ENCODE measurements at regions not wholly inside any gene's neighbourhood (a gene's known extent, or its start where the extent isn't known, plus 50 kb on each side); places are given as distances from the start of the nearest gene placed in this dataset.
A peak's percentile ranks its signal among the peaks of the same experiment; 100 is the strongest.

DNA sequence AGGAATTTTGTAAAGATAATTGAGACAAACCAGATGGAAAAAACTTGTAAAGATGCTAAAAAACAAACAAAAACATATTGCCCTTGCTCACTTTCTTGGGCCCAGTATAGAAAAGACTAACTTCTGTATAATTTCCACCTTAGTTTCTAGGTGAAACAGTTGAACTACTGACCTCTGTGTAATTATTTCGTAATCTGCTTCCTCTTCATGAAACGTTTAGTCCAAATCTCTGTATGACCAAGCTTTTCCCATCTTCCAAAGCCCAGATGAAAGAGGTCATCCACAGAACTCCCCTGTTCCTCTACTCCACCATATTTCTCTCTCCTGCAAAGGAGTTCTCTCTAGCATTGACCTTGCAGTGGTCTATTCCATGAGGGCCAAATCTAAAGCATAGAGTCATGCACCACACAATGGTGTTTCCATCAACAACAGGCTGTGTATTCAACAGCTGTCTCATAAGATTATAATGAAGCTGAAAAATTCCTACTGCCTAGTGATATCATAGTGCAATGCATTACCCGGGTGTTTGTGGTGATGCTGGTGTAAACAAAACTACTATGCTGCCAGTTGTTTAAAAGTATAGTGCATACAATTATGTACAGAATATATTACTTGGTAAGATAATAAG is 647.6 kb downstream of the TNS3 start (continued):
- TF ChIP-seq, protein P1, sequence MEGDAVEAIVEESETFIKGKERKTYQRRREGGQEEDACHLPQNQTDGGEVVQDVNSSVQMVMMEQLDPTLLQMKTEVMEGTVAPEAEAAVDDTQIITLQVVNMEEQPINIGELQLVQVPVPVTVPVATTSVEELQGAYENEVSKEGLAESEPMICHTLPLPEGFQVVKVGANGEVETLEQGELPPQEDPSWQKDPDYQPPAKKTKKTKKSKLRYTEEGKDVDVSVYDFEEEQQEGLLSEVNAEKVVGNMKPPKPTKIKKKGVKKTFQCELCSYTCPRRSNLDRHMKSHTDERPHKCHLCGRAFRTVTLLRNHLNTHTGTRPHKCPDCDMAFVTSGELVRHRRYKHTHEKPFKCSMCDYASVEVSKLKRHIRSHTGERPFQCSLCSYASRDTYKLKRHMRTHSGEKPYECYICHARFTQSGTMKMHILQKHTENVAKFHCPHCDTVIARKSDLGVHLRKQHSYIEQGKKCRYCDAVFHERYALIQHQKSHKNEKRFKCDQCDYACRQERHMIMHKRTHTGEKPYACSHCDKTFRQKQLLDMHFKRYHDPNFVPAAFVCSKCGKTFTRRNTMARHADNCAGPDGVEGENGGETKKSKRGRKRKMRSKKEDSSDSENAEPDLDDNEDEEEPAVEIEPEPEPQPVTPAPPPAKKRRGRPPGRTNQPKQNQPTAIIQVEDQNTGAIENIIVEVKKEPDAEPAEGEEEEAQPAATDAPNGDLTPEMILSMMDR (IDR thresholded peaks at IDR 0.05; ENCODE audit: low read depth, low read length, missing input control): no peak
- no peak for TF ChIP-seq FOXA1 (IDR thresholded peaks at IDR 0.05)

DNA sequence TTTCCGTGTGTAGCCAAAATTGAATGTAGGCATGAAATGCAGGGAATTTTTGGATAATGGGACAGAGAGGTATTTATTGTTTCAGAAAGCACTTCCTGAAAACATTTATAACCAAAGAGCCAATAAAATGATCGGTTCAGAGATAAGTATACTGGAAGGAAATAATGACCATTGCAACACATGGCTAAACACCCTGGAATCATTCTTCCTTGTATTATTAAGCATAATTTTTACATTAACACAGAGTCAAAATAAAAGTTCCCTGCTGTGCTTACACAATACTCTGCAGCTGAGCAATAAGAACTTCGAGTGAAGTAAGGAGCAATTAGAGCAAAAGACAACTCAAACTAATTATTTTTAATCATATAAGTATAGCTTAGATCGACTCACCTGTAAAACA is 648.3 kb downstream of the TNS3 start:
- TF ChIP-seq FOXA2 (IDR thresholded peaks at IDR 0.05): no peak
- TF ChIP-seq, protein P2, sequence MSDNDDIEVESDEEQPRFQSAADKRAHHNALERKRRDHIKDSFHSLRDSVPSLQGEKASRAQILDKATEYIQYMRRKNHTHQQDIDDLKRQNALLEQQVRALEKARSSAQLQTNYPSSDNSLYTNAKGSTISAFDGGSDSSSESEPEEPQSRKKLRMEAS (IDR thresholded peaks at IDR 0.05): no peak
- TF ChIP-seq RAD21 (IDR thresholded peaks at IDR 0.05): no peak
- TF ChIP-seq TAF1 (conservative IDR thresholded peaks at IDR 0.05): no peak
- TF ChIP-seq, protein P1 (IDR thresholded peaks at IDR 0.05; ENCODE audit: low read depth, low read length, missing input control): no peak
- TF ChIP-seq EGR1 (IDR thresholded peaks at IDR 0.05; ENCODE audit: low read depth in 2 of 2): no peak
- no peak for TF ChIP-seq JUND (IDR thresholded peaks at IDR 0.05)
- TF ChIP-seq GABPA (IDR thresholded peaks at IDR 0.05 in 1 of 2, conservative IDR thresholded peaks at IDR 0.05 in 1 of 2): no peak
- H3K27ac ChIP-seq (ENCODE audit: low read depth in 1 of 2, low read length in 2 of 2): no peak overlapping the region

DNA sequence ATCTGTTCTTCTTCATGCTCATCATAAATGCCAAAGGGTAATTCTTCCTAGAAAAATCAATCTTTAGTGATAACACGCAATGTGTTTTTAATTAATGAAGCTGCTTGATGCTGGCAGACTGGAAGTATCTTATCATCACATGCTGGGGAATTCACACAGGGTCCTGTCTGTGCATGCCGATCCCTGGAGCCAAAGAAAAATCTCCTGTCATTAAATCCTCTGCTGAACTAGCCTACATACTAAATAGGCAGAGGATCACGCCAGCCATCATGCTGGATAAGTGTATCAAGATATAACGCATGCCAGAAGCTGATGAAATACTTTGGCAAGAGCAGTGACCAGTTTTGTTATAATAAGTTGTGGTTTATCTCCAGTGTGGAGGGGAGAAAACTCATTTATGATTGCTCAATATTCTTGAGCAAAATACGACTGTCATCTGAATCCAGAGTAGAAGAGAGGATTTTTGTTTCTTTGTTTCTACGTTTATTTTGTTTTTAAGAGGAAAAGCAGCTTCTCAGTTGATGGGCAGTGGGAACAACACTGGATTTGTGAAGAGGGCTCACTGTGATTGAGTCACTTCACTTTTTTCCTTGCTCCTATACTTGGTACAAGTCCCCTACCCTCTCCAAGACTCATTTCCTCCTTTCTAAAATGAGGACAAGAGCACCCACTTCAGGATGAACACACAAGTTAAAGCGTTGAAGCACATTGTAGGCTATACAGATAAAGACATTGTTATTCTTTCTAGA is 649.1 kb downstream of the TNS3 start:
- WGBS: 40% methylated on average over 7 of the region's 7 CpGs
- Histone ChIP-seq H3K9ac (ENCODE audit: low read depth in 1 of 2, low read length in 2 of 2) (no peak overlapping the region), H3K9me3 (ENCODE audit: control insufficient read depth in 4 of 4, low read length in 3 of 4) (no peaks in the 10 kb centered on the region), H3K27me3 (ENCODE audit: control insufficient read depth in 4 of 4, insufficient read depth in 4 of 4, low read length in 3 of 4) (no peaks in the 10 kb centered on the region), H3K4me3 (ENCODE audit: low read depth in 1 of 3, low read length in 3 of 3) (no peak overlapping the region), H3K36me3 (ENCODE audit: control insufficient read depth in 4 of 4, insufficient read depth in 3 of 4, low read depth in 1 of 4, low read length in 3 of 4) (no peaks in the 10 kb centered on the region), H3K4me1 (ENCODE audit: control insufficient read depth in 4 of 4, insufficient read depth in 4 of 4, low read length in 3 of 4) (peaks cover 1 to 17% (median 9%) of the 10 kb centered on the region in 4 donors), H3K27ac (ENCODE audit: low read depth in 1 of 2, low read length in 2 of 2) (peak overlapping the region in 1 of 2 donors; percentile 18)
- DNase-seq (ENCODE audit: low spot score): no peak
- TF ChIP-seq, protein P3, sequence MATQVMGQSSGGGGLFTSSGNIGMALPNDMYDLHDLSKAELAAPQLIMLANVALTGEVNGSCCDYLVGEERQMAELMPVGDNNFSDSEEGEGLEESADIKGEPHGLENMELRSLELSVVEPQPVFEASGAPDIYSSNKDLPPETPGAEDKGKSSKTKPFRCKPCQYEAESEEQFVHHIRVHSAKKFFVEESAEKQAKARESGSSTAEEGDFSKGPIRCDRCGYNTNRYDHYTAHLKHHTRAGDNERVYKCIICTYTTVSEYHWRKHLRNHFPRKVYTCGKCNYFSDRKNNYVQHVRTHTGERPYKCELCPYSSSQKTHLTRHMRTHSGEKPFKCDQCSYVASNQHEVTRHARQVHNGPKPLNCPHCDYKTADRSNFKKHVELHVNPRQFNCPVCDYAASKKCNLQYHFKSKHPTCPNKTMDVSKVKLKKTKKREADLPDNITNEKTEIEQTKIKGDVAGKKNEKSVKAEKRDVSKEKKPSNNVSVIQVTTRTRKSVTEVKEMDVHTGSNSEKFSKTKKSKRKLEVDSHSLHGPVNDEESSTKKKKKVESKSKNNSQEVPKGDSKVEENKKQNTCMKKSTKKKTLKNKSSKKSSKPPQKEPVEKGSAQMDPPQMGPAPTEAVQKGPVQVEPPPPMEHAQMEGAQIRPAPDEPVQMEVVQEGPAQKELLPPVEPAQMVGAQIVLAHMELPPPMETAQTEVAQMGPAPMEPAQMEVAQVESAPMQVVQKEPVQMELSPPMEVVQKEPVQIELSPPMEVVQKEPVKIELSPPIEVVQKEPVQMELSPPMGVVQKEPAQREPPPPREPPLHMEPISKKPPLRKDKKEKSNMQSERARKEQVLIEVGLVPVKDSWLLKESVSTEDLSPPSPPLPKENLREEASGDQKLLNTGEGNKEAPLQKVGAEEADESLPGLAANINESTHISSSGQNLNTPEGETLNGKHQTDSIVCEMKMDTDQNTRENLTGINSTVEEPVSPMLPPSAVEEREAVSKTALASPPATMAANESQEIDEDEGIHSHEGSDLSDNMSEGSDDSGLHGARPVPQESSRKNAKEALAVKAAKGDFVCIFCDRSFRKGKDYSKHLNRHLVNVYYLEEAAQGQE (IDR thresholded peaks at IDR 0.05): no peak
- TF ChIP-seq, protein P2 (IDR thresholded peaks at IDR 0.05): no peak
- no peak for TF ChIP-seq EGR1 (IDR thresholded peaks at IDR 0.05; ENCODE audit: low read depth in 2 of 2)
- no peak for TF ChIP-seq SP1 (IDR thresholded peaks at IDR 0.05)
- TF ChIP-seq GABPA (IDR thresholded peaks at IDR 0.05 in 1 of 2, conservative IDR thresholded peaks at IDR 0.05 in 1 of 2): no peak
- TF ChIP-seq YY1 (IDR thresholded peaks at IDR 0.05): peak; percentile 64
- TF ChIP-seq, protein P4, sequence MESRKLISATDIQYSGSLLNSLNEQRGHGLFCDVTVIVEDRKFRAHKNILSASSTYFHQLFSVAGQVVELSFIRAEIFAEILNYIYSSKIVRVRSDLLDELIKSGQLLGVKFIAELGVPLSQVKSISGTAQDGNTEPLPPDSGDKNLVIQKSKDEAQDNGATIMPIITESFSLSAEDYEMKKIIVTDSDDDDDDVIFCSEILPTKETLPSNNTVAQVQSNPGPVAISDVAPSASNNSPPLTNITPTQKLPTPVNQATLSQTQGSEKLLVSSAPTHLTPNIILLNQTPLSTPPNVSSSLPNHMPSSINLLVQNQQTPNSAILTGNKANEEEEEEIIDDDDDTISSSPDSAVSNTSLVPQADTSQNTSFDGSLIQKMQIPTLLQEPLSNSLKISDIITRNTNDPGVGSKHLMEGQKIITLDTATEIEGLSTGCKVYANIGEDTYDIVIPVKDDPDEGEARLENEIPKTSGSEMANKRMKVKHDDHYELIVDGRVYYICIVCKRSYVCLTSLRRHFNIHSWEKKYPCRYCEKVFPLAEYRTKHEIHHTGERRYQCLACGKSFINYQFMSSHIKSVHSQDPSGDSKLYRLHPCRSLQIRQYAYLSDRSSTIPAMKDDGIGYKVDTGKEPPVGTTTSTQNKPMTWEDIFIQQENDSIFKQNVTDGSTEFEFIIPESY (IDR thresholded peaks at IDR 0.05): no peak
- TF ChIP-seq RAD21 (IDR thresholded peaks at IDR 0.05): peak in 1 of 2 donors; percentile 42
- peak; percentile 18 to 20 for TF ChIP-seq JUND (IDR thresholded peaks at IDR 0.05)
- peak in 1 of 2 donors; percentile 21 for TF ChIP-seq HNF4A (conservative IDR thresholded peaks at IDR 0.05)
- TF ChIP-seq FOXA1 (IDR thresholded peaks at IDR 0.05): no peak
- TF ChIP-seq, protein P1 (IDR thresholded peaks at IDR 0.05; ENCODE audit: low read depth, low read length, missing input control): no peak

More for the DNA sequence above, 648.3 kb downstream of the TNS3 start:
- H3K4me3 ChIP-seq (ENCODE audit: low read depth in 1 of 3, low read length in 3 of 3): no peak overlapping the region
- 72% methylated on average over 4 of the region's 4 CpGs for WGBS
- H3K9ac ChIP-seq (ENCODE audit: low read depth in 1 of 2, low read length in 2 of 2): no peak overlapping the region
- peaks cover 1 to 17% (median 9%) of the 10 kb centered on the region in 4 donors for H3K4me1 ChIP-seq (ENCODE audit: control insufficient read depth in 4 of 4, insufficient read depth in 4 of 4, low read length in 3 of 4)
- no peaks in the 10 kb centered on the region for H3K27me3 ChIP-seq (ENCODE audit: control insufficient read depth in 4 of 4, insufficient read depth in 4 of 4, low read length in 3 of 4)
- no peaks in the 10 kb centered on the region for H3K36me3 ChIP-seq (ENCODE audit: control insufficient read depth in 4 of 4, insufficient read depth in 3 of 4, low read depth in 1 of 4, low read length in 3 of 4)
- no peaks in the 10 kb centered on the region for H3K9me3 ChIP-seq (ENCODE audit: control insufficient read depth in 4 of 4, low read length in 3 of 4)
- DNase-seq (ENCODE audit: low spot score): no peak

Data from liver (tissue), 8 donors.